ENCODE measurements at regions not wholly inside any gene's neighbourhood (a gene's known extent, or its start where the extent isn't known, plus 50 kb on each side); places are given as distances from the start of the nearest gene placed in this dataset.

DNA sequence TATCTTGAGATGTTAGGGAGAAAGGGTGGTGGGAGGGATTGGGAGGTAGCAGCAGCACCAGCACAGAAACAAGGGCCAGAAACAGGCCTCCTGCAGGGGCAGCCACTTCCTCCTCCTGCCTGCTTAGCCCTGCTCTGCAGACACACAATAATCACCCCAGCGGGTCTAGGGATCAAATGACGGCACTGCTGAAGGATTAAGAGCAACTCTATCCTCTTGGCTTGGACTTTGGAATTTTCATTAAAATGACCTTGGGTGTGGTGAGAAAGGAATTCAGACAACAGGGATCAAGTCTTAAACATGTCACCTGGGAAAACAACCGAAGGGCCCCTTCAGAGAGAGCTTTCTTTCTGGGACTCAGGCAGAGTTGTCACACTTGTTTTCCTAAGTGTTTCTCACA lies 353.4 kb downstream of the SPRY1 start:
- no peak for TF ChIP-seq EZH2 (IDR thresholded peaks at IDR 0.05; ENCODE audit: insufficient read depth, poor library complexity, severe bottlenecking)
- TF ChIP-seq EZH2phosphoT487 (IDR thresholded peaks at IDR 0.05; ENCODE audit: insufficient read depth, low read depth) = no peak
